ENCODE measurements at regions not wholly inside any gene's neighbourhood (a gene's known extent, or its start where the extent isn't known, plus 50 kb on each side); places are given as distances from the start of the nearest gene placed in this dataset.

GRCh38 chrX:45876206-45876605 is 669.0 kb downstream of the ZNF674 start:
- Histone ChIP-seq H3K4me2 (ENCODE audit: insufficient read depth, low read length) (no peak overlapping the region), H3K9me3 (replicated peaks; ENCODE audit: control insufficient read depth, insufficient read depth, low read length) (no peaks in the 10 kb centered on the region), H3K4me3 (replicated peaks in 1 of 3; ENCODE audit: insufficient read depth in 1 of 3, low read depth in 1 of 3, low read length in 3 of 3) (no peak overlapping the region), H3K36me3 (ENCODE audit: control insufficient read depth in 2 of 2, extremely low read depth in 1 of 2, insufficient read depth in 2 of 2, low read length in 2 of 2) (no peaks in the 10 kb centered on the region), H3K79me2 (ENCODE audit: control insufficient read depth, insufficient read depth, low read length) (no peaks in the 10 kb centered on the region), H4K20me1 (replicated peaks; ENCODE audit: control insufficient read depth, extremely low read depth, insufficient read depth, low read length) (no peaks in the 10 kb centered on the region), H3K9ac (replicated peaks; ENCODE audit: extremely low read depth, insufficient read depth, low read length) (no peak overlapping the region), H3K27ac (ENCODE audit: insufficient read depth, low read depth, low read length) (no peak overlapping the region), H3K4me1 (ENCODE audit: control insufficient read depth, extremely low read depth, insufficient read depth, low read length) (no peaks in the 10 kb centered on the region), H3K27me3 (ENCODE audit: control insufficient read depth in 2 of 2, insufficient read depth in 2 of 2, low read length in 2 of 2) (peaks cover 0 to 1% of the 10 kb centered on the region in 2 experiments), H2AFZ (ENCODE audit: low read depth, low read length) (no peak overlapping the region), H3K9me1 (replicated peaks; ENCODE audit: control insufficient read depth, extremely low read depth, insufficient read depth, low read length) (no peaks in the 10 kb centered on the region)
- DNase-seq (ENCODE audit: low read depth, low spot score) (no peak), FAIRE-seq (no peak)
- ChIA-PET CTCF (no interaction called here), POLR2A (no interaction called here)
- intact Hi-C loops (cut with micrococcal nuclease): no loop called here
- dilution Hi-C loops (cut with MboI; ENCODE audit: extremely low pct_ligation_motif_present, low sequenced_read_pairs): no loop called here
- TF ChIP-seq FOS (IDR thresholded peaks at IDR 0.05; ENCODE audit: borderline replicate concordance, insufficient read depth, low read length) (no peak), JUN (IDR thresholded peaks at IDR 0.05; ENCODE audit: borderline replicate concordance, insufficient read depth, insufficient read length, low read depth) (no peak), EZH2 (IDR thresholded peaks at IDR 0.05; ENCODE audit: borderline replicate concordance, low read depth, low read length, severe bottlenecking) (no peak), POLR2AphosphoS5 (IDR thresholded peaks at IDR 0.05; ENCODE audit: insufficient read depth, low read depth, low read length) (no peak)
- BruUV-seq (replicated peaks): no TSS peak

GRCh38 chrX:45873781-45874180 is 671.4 kb downstream of the ZNF674 start:
- Histone ChIP-seq H2AFZ (ENCODE audit: low read depth, low read length) (no peak overlapping the region), H4K20me1 (replicated peaks; ENCODE audit: control insufficient read depth, extremely low read depth, insufficient read depth, low read length) (no peaks in the 10 kb centered on the region), H3K79me2 (ENCODE audit: control insufficient read depth, insufficient read depth, low read length) (no peaks in the 10 kb centered on the region), H3K4me1 (ENCODE audit: control insufficient read depth, extremely low read depth, insufficient read depth, low read length) (no peaks in the 10 kb centered on the region), H3K27me3 (ENCODE audit: control insufficient read depth in 2 of 2, insufficient read depth in 2 of 2, low read length in 2 of 2) (peaks cover 0 to 1% of the 10 kb centered on the region in 2 experiments), H3K4me3 (replicated peaks in 1 of 3; ENCODE audit: insufficient read depth in 1 of 3, low read depth in 1 of 3, low read length in 3 of 3) (no peak overlapping the region), H3K9me3 (replicated peaks; ENCODE audit: control insufficient read depth, insufficient read depth, low read length) (no peaks in the 10 kb centered on the region), H3K4me2 (ENCODE audit: insufficient read depth, low read length) (no peak overlapping the region), H3K36me3 (ENCODE audit: control insufficient read depth in 2 of 2, extremely low read depth in 1 of 2, insufficient read depth in 2 of 2, low read length in 2 of 2) (no peaks in the 10 kb centered on the region), H3K9ac (replicated peaks; ENCODE audit: extremely low read depth, insufficient read depth, low read length) (no peak overlapping the region), H3K27ac (ENCODE audit: insufficient read depth, low read depth, low read length) (no peak overlapping the region), H3K9me1 (replicated peaks; ENCODE audit: control insufficient read depth, extremely low read depth, insufficient read depth, low read length) (no peaks in the 10 kb centered on the region)
- DNase-seq (ENCODE audit: low read depth, low spot score): no peak
- intact Hi-C loops (cut with micrococcal nuclease) (no loop called here), dilution Hi-C loops (cut with MboI; ENCODE audit: extremely low pct_ligation_motif_present, low sequenced_read_pairs) (no loop called here)
- FAIRE-seq: no peak
- CTCF ChIA-PET: no interaction called here
- no peak for TF ChIP-seq GATA2 (IDR thresholded peaks at IDR 0.05; ENCODE audit: insufficient read depth, insufficient read length, low read depth, low read length)
- TF ChIP-seq CTCF (IDR thresholded peaks at IDR 0.05; ENCODE audit: extremely low read depth in 1 of 2, insufficient read depth in 1 of 2, low read depth in 1 of 2, low read length in 2 of 2): no peak
- TF ChIP-seq EZH2 (IDR thresholded peaks at IDR 0.05; ENCODE audit: borderline replicate concordance, low read depth, low read length, severe bottlenecking): no peak
- TF ChIP-seq MAX (IDR thresholded peaks at IDR 0.05; ENCODE audit: insufficient read depth, insufficient read length): no peak
- no peak for TF ChIP-seq JUN (IDR thresholded peaks at IDR 0.05; ENCODE audit: borderline replicate concordance, insufficient read depth, insufficient read length, low read depth)
- no peak for TF ChIP-seq POLR2A (IDR thresholded peaks at IDR 0.05; ENCODE audit: low read depth, low read length)
- no peak for TF ChIP-seq MYC (IDR thresholded peaks at IDR 0.05; ENCODE audit: low read depth, low read length)
- TF ChIP-seq FOS (IDR thresholded peaks at IDR 0.05; ENCODE audit: borderline replicate concordance, insufficient read depth, low read length): no peak
- no peak for TF ChIP-seq POLR2AphosphoS5 (IDR thresholded peaks at IDR 0.05; ENCODE audit: insufficient read depth, low read depth, low read length)
- BruUV-seq (replicated peaks): no TSS peak
- POLR2A ChIA-PET: no interaction called here
